Heart left ventricle (tissue), 16 donors: ENCODE measurements at regions not wholly inside any gene's neighbourhood (a gene's known extent, or its start where the extent isn't known, plus 50 kb on each side); places are given as distances from the start of the nearest gene placed in this dataset.

Experiments used
- ATAC-seq, 4 donors: fragments of 200-7000 bp; cut with Tn5 transposase; one replicate each; pipeline ENCODE4 v1.9.1; 2020 to 2022; ENCODE audit warnings: moderate library complexity in 4 of 4, mild to moderate bottlenecking in 3 of 4, moderate number of reproducible peaks in 1 of 4
- DNase-seq, 5 donors: peaks; one replicate each; pipeline ENCODE4 v3.0.0-alpha.2; 2020
- H3K27ac ChIP-seq, 12 donors: fragments of 200-600 bp; sonication (generic) in 4 of 12; one replicate each; pipeline versions ENCODE4 v1.5.0 to v1.8.0; 2016 to 2022; ENCODE audit warnings: mild to moderate bottlenecking in 2 of 12
- H3K27me3 ChIP-seq, 9 donors: fragments of 200-600 bp; sonication (generic) in 2 of 9; one replicate each; pipeline versions ENCODE4 v1.5.1 to v1.8.0; 2016 to 2022; ENCODE audit warnings: mild to moderate bottlenecking in 3 of 9
- H3K36me3 ChIP-seq, 9 donors: fragments of 200-600 bp; sonication (generic) in 2 of 9; one replicate each; pipeline versions ENCODE4 v1.5.0 to v1.8.0; 2018 to 2022; ENCODE audit warnings: mild to moderate bottlenecking in 2 of 9
- H3K4me1 ChIP-seq, 12 donors: fragments of 200-600 bp; sonication (generic) in 4 of 12; one replicate each; pipeline versions ENCODE4 v1.5.0 to v1.8.0; 2016 to 2022; ENCODE audit warnings: mild to moderate bottlenecking in 3 of 12
- H3K4me3 ChIP-seq, 12 donors: fragments of 200-600 bp; sonication (generic) in 4 of 12; one replicate each; pipeline versions ENCODE4 v1.5.0 to v1.8.0; 2017 to 2022; ENCODE audit warnings: mild to moderate bottlenecking in 9 of 12, moderate library complexity in 4 of 12
- H3K9me3 ChIP-seq, 12 donors: fragments of 200-600 bp; sonication (generic) in 4 of 12; one replicate each; pipeline versions ENCODE4 v1.5.0 to v1.8.0; 2016 to 2022; ENCODE audit warnings: mild to moderate bottlenecking in 1 of 12
- POLR2A ChIP-seq, 2 donors: fragments of 450-650 bp; IDR thresholded peaks; one replicate each; pipeline ENCODE4 v1.6.1; 2017; ENCODE audit warnings: antibody characterized with exemption in 2 of 2, mild to moderate bottlenecking in 2 of 2, moderate library complexity in 2 of 2
- WGBS, 4 donors: extraction: QIAGEN DNeasy Blood & Tissue Kit in 2 of 4; methylation state at CpG; one replicate each; pipeline versions ENCODE4 v1.1.5 to v1.1.7; 2013 to 2018; 5-methylcytosine and 5-hydroxymethylcytosine counted together
- intact Hi-C, 10 donors: fragments of 100-400 bp; cut with DNase I; formaldehyde crosslinking; loops; one replicate each; pipeline versions ENCODE4 v1.11.1 to v1.14.2; 2022
- TF ChIP-seq, protein P1 (sequence below), 12 donors: fragments of 200-600 bp; sonication (generic) in 4 of 12; IDR thresholded peaks; one replicate each; pipeline versions ENCODE4 v1.5.0 to v1.8.0; 2018 to 2022; ENCODE audit warnings: antibody characterized with exemption in 12 of 12, mild to moderate bottlenecking in 5 of 12
- donor health status: ischemic (EF 13 %, LVEDD 7.1; RV severe dilation, severe dysfunction).
- donor health status: healthy with polysubstance abuse.
- donor health status: DM: no; HTN: yes; CAD: no.
- donor health status: DM: no; HTN: no; CAD: no.
- donor health status: ischemic (EF 25% LVEDD 6.9; RV normal size, moderate dysfunction).
- donor health status: ischemic (EF 25% LVEDD 5.7; RV mildly dilated, moderate dysfunction).
- donor health status: healthy.
- donor health status: DM: yes; HTN: yes; CAD: no.
- donor health status: ischemic (EF 35%, LVEDD 5.7; RV mildly dilated, moderate dysfunction).
- donor health status: nonischemic (EF 11% LVEDD 7.7; RV severe dilation, severe dysfunction).
- donor health status: DM: yes; HTN: yes; CAD: no.
- donor health status: PGD.
- donor health status: ischemic (EF 29% LVEDD 5.4; RV normal size, mild dysfunction).
- donor health status: nonischemic (EF 23%, LVEDD 6.1; RV moderate dilation, normal function).

GRCh38 chr12:107634530-107634929 is 51.1 kb upstream of the PWP1 start:
- H3K9me3 ChIP-seq, result peaks cover 0 to 11% (median 0%) of the 10 kb centered on the region in 12 donors
- DNase-seq, result no peak
- TF ChIP-seq, protein P1, sequence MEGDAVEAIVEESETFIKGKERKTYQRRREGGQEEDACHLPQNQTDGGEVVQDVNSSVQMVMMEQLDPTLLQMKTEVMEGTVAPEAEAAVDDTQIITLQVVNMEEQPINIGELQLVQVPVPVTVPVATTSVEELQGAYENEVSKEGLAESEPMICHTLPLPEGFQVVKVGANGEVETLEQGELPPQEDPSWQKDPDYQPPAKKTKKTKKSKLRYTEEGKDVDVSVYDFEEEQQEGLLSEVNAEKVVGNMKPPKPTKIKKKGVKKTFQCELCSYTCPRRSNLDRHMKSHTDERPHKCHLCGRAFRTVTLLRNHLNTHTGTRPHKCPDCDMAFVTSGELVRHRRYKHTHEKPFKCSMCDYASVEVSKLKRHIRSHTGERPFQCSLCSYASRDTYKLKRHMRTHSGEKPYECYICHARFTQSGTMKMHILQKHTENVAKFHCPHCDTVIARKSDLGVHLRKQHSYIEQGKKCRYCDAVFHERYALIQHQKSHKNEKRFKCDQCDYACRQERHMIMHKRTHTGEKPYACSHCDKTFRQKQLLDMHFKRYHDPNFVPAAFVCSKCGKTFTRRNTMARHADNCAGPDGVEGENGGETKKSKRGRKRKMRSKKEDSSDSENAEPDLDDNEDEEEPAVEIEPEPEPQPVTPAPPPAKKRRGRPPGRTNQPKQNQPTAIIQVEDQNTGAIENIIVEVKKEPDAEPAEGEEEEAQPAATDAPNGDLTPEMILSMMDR (IDR thresholded peaks at IDR 0.05), result no peak
- TF ChIP-seq POLR2A (IDR thresholded peaks at IDR 0.05), result no peak
- H3K4me1 ChIP-seq, result no peaks in the 10 kb centered on the region
- H3K27me3 ChIP-seq, result peaks cover 0 to 5% (median 0%) of the 10 kb centered on the region in 9 donors
- H3K4me3 ChIP-seq, result no peak overlapping the region
- 53 to 73% (median 67%) methylated on average over 10 of the region's 10 CpGs for WGBS, 4 donors
- intact Hi-C loops, result no loop called here
- H3K27ac ChIP-seq, result no peak overlapping the region
- no peaks in the 10 kb centered on the region for H3K36me3 ChIP-seq
- no peak for ATAC-seq

GRCh38 chr12:107635139-107635538 is 50.5 kb upstream of the PWP1 start:
- H3K27me3 ChIP-seq, result peaks cover 0 to 5% (median 0%) of the 10 kb centered on the region in 9 donors
- ATAC-seq (peak in 1 of 4 donors; percentile 41), DNase-seq (no peak)
- H3K4me3 ChIP-seq, result no peak overlapping the region
- no peaks in the 10 kb centered on the region for H3K4me1 ChIP-seq
- H3K9me3 ChIP-seq, result peaks cover 0 to 11% (median 0%) of the 10 kb centered on the region in 12 donors
- no peak overlapping the region for H3K27ac ChIP-seq
- no peak for TF ChIP-seq POLR2A (IDR thresholded peaks at IDR 0.05)
- TF ChIP-seq, protein P1 (IDR thresholded peaks at IDR 0.05), result no peak
- intact Hi-C loops, result no loop called here
- H3K36me3 ChIP-seq, result no peaks in the 10 kb centered on the region
- WGBS, 4 donors, result 32 to 47% (median 38%) methylated on average over 8 of the region's 8 CpGs
